Stimulated activated CD8-positive, alpha-beta memory T cell treated with anti-CD3 and anti-CD28 coated beads, Interleukin-15, amount 100 ng/mL, for 24 hours (primary cell): ENCODE measurements at regions not wholly inside any gene's neighbourhood (a gene's known extent, or its start where the extent isn't known, plus 50 kb on each side); places are given as distances from the start of the nearest gene placed in this dataset.

Source experiments
- DNase-seq: peaks from one replicate; pipeline ENCODE4 v3.0.0-alpha.2; 2020; ENCODE audit warnings: low read depth

DNA sequence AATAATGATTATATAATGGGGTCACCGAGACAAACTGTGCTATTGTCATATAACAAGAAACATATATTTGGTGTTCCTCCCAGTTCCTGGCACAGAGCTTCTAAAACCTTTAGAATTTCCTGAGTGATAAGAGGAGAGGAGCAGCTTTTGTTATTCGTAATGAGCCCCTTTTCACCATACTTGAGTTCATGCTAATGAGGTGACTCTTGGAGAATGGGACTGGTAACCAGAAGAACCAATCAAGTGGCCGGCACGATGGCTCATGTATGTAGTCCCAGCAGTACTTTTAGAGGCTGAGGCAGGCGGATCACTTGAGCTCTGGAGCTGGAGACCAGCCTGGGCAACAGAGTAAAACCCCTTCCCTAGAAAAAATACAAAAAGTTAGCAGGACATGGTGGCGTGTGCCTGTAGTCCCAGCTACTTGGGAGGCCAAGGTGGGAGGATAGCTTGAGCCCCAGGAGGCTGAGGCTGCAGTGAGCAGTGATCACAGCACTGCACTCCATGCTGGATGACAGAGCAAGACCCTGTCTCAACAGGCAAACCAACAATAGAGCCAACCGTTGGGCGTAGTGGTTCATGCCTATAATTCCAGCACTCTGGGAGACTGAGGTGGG is 62.7 kb upstream of the FTH1 start:
- no peak for DNase-seq

- no peak for DNase-seq
These were observed 59.4 kb upstream of the FTH1 start for GRCh38 chr11:62026739-62027370.

- DNase-seq = peak; percentile 6
These were observed 58.2 kb upstream of the FTH1 start for GRCh38 chr11:62025487-62026105.

GRCh38 chr11:62024936-62025486 is 57.6 kb upstream of the FTH1 start:
- no peak for DNase-seq

GRCh38 chr11:62022211-62022610 is 54.8 kb upstream of the FTH1 start:
- no peak for DNase-seq

GRCh38 chr11:62020661-62021060 is 53.2 kb upstream of the FTH1 start:
- DNase-seq = no peak

GRCh38 chr11:62018981-62019664 is 51.7 kb upstream of the FTH1 start:
- no peak for DNase-seq

GRCh38 chr11:62017878-62018655 is 50.6 kb upstream of the FTH1 start:
- DNase-seq = no peak
